GM12878 (cell line): ENCODE measurements at regions not wholly inside any gene's neighbourhood (a gene's known extent, or its start where the extent isn't known, plus 50 kb on each side); places are given as distances from the start of the nearest gene placed in this dataset.

Source experiments
- ATAC-seq: fragments of 200-7000 bp; cut with Tn5 transposase; 3 replicates; pipeline ENCODE4 v1.9.1; 2020; ENCODE audit warnings: mild to moderate bottlenecking, moderate library complexity
- BruUV-seq: library from RNA; stranded (reverse); fragments of 400-500 nt; replicated peaks from 2 replicates; lab custom pipeline; 2021; lab: Mats Ljungman, UMichigan
- CTCF ChIA-PET: fragments of 300-600 bp; sonication (Branson Sonifier 250); formaldehyde crosslinking; extraction: SDS; loops from one replicate; lab custom pipeline; 2021; ENCODE audit warnings: inconsistent platforms; lab: Yijun Ruan, JAX
- POLR2A ChIA-PET: fragments of 350-600 bp; formaldehyde crosslinking; extraction: SDS; loops from one replicate; lab custom pipeline; 2021; ENCODE audit warnings: inconsistent platforms; lab: Charles Lee
- RAD21 ChIA-PET: fragments of 300-600 bp; sonication (Branson Sonifier 250); formaldehyde crosslinking; loops from one replicate; lab custom pipeline; 2023; ENCODE audit warnings: antibody characterized with exemption; ENCODE audit not compliant: unreplicated experiment; lab: Charles Lee
- SMC1A ChIA-PET: fragments of 300-600 bp; sonication (Branson Sonifier 250); formaldehyde crosslinking; loops from one replicate; lab custom pipeline; 2023; ENCODE audit not compliant: unreplicated experiment, uncharacterized antibody; lab: Charles Lee
- DNase-seq: peaks from one replicate; pipeline ENCODE4 v3.0.0-alpha.2; 2011; ENCODE audit warnings: low read depth, low spot score
- FAIRE-seq: peaks from 3 replicates; lab custom pipeline; 2011; peaks lifted over from hg19 to GRCh38; lab: Jason Lieb, UNC
- H2AFZ ChIP-seq: 2 replicates; pipeline ENCODE4 v1.6.0; 2011; ENCODE audit warnings: low read depth, low read length, control low read depth; ENCODE audit not compliant: control insufficient read depth
- H3K27ac ChIP-seq: 2 replicates; pipeline ENCODE4 v1.5.1; 2011; ENCODE audit warnings: control low read depth; ENCODE audit not compliant: control insufficient read depth, insufficient read depth
- H3K27me3 ChIP-seq, 2 experiments: replicated peaks in 1 of 2; 2 replicates each; pipeline versions ENCODE4 v1.6.0 to v1.6.1; 2011; ENCODE audit warnings: low read length in 1 of 2; ENCODE audit not compliant: control insufficient read depth in 2 of 2, insufficient read depth in 2 of 2
- H3K36me3 ChIP-seq, 2 experiments: 2 replicates each; pipeline ENCODE4 v1.5.1; 2011; ENCODE audit warnings: low read length in 1 of 2; ENCODE audit not compliant: control insufficient read depth in 2 of 2, insufficient read depth in 2 of 2
- H3K4me1 ChIP-seq: 2 replicates; pipeline ENCODE4 v1.6.1; 2011; ENCODE audit warnings: mild to moderate bottlenecking, low read length, moderate library complexity, mixed read lengths; ENCODE audit not compliant: control insufficient read depth, insufficient read depth
- H3K4me2 ChIP-seq: 2 replicates; pipeline ENCODE4 v1.6.0; 2011; ENCODE audit warnings: control low read depth; ENCODE audit not compliant: control insufficient read depth, insufficient read depth
- H3K4me3 ChIP-seq: fragments of 200-600 bp; sonication (generic); 2 replicates; pipeline ENCODE4 v1.5.1; 2016
- H3K79me2 ChIP-seq: 2 replicates; pipeline ENCODE4 v1.6.0; 2011; ENCODE audit warnings: low read length; ENCODE audit not compliant: control insufficient read depth, insufficient read depth
- H3K9ac ChIP-seq: 2 replicates; pipeline ENCODE4 v1.8.0; 2011; ENCODE audit warnings: low read length, control low read depth, mixed read lengths; ENCODE audit not compliant: control insufficient read depth, insufficient read depth
- H3K9me3 ChIP-seq: replicated peaks from 3 replicates; pipeline ENCODE4 v1.5.1; 2011; ENCODE audit warnings: mild to moderate bottlenecking, low read length; ENCODE audit not compliant: control insufficient read depth, insufficient read depth
- H4K20me1 ChIP-seq: 2 replicates; pipeline ENCODE4 v1.6.0; 2011; ENCODE audit not compliant: control insufficient read depth, insufficient read depth
- BRCA1 ChIP-seq: IDR thresholded peaks from 2 replicates; pipeline ENCODE4 v1.6.1; 2011; ENCODE audit warnings: low read depth, low read length, improper control_type of control experiment
- CBFB ChIP-seq: IDR thresholded peaks from 2 replicates; pipeline ENCODE4 v1.6.1; 2016; ENCODE audit warnings: antibody characterized with exemption, low read depth
- CBX5 ChIP-seq: sonication (generic); IDR thresholded peaks from 2 replicates; pipeline ENCODE4 v1.6.1; 2016; ENCODE audit warnings: low read depth, moderate library complexity, mild to moderate bottlenecking, inconsistent platforms
- CHD2 ChIP-seq: IDR thresholded peaks from 2 replicates; pipeline ENCODE4 v1.6.1; 2011; ENCODE audit warnings: low read depth, low read length, improper control_type of control experiment, borderline replicate concordance
- EGR1 ChIP-seq, 2 experiments: IDR thresholded peaks; 1 replicate in 1 of 2; 2 replicates in 1 of 2; pipeline ENCODE4 v1.6.1; 2011 to 2012; ENCODE audit warnings: low read depth in 2 of 2, low read length in 2 of 2, borderline replicate concordance in 1 of 2, mild to moderate bottlenecking in 1 of 2, moderate library complexity in 1 of 2
- EZH2 ChIP-seq: IDR thresholded peaks from 2 replicates; pipeline ENCODE4 v1.6.1; 2012; ENCODE audit warnings: low read depth, mild to moderate bottlenecking, control low read depth, inconsistent platforms, low read length, borderline replicate concordance; ENCODE audit not compliant: control insufficient read depth
- FOXM1 ChIP-seq: IDR thresholded peaks from 2 replicates; pipeline ENCODE4 v1.6.1; 2012; ENCODE audit warnings: low read depth, mild to moderate bottlenecking, inconsistent platforms, low read length, moderate library complexity
- JUNB ChIP-seq: IDR thresholded peaks from 2 replicates; pipeline ENCODE4 v1.6.1; 2016; ENCODE audit warnings: antibody characterized with exemption, mild to moderate bottlenecking
- PAX5 ChIP-seq: IDR thresholded peaks from 2 replicates; pipeline ENCODE4 v1.6.1; 2011; ENCODE audit warnings: low read depth, low read length, borderline replicate concordance
- RCOR1 ChIP-seq: conservative IDR thresholded peaks from 2 replicates; pipeline ENCODE4 v1.6.1; 2012; ENCODE audit warnings: low read depth, low read length, improper control_type of control experiment
- TCF12 ChIP-seq: IDR thresholded peaks from 2 replicates; pipeline ENCODE4 v1.6.1; 2011; ENCODE audit warnings: low read depth, mild to moderate bottlenecking, low read length
- WGBS: methylation state at CpG from one replicate; pipeline ENCODE4 v1.1.6; 2016; ENCODE audit warnings: low lambda C conversion rate; ENCODE audit not compliant: insufficient replicate concordance, insufficient coverage; ENCODE audit errors: missing lambda C conversion rate; 5-methylcytosine and 5-hydroxymethylcytosine counted together
- in situ Hi-C: fragments of 300-500 bp; cut with MboI; formaldehyde crosslinking; loops from 9 replicates; pipeline ENCODE4 v1.14.3; 2018; ENCODE audit warnings: mixed read lengths
- intact Hi-C: fragments of 100-400 bp; cut with micrococcal nuclease; formaldehyde crosslinking; loops from one replicate; pipeline ENCODE4 v1.14.2; 2022; ENCODE audit not compliant: unreplicated experiment
- TF ChIP-seq, protein P1 (sequence below): fragments of 450-650 bp; IDR thresholded peaks from 2 replicates; pipeline ENCODE4 v1.6.1; 2017; ENCODE audit warnings: borderline replicate concordance

DNA sequence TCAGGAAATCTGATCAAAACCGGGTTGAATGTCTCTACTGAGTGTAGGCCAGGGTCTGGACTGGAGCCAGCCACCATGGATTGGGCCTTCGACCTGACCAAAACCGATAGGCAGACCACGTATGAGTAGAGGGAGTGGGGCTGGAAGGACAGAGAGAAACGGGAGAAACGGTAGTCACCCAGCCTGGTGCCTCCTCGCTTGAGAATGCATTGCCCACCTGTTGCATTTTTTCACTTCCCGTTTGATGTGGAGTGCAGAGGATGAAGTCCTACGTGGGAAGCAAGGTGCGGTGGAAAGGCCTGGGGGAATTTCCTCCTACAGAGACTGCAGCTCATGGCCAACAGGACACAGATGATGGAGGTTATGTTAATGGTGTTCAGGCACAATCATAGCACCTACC lies 53.9 kb upstream of the ECI2 start:
- Histone ChIP-seq H3K79me2 (no peaks in the 10 kb centered on the region), H2AFZ (no peak overlapping the region), H3K27ac (no peak overlapping the region), H3K4me1 (no peaks in the 10 kb centered on the region), H4K20me1 (no peaks in the 10 kb centered on the region), H3K4me3 (no peak overlapping the region), H3K9ac (no peak overlapping the region), H3K4me2 (no peak overlapping the region), H3K27me3 (no peaks in the 10 kb centered on the region), H3K36me3 (no peaks in the 10 kb centered on the region), H3K9me3 (no peaks in the 10 kb centered on the region; the same call in 2 of the 3 replicates)
- ChIA-PET POLR2A (no interaction called here), RAD21 (no interaction called here), SMC1A (no interaction called here), CTCF (no interaction called here)
- ATAC-seq = no peak
- TF ChIP-seq CHD2 (no peak), CBFB (no peak), CBX5 (no peak), RCOR1 (no peak), EZH2 (no peak), BRCA1 (no peak), FOXM1 (no peak), PAX5 (no peak), JUNB (no peak)
- FAIRE-seq = no peak
- in situ Hi-C loops (no loop called here), intact Hi-C loops (no loop called here)
- 56% methylated on average over 10 of the region's 10 CpGs for WGBS
- no TSS peak for BruUV-seq
- no peak for DNase-seq

DNA sequence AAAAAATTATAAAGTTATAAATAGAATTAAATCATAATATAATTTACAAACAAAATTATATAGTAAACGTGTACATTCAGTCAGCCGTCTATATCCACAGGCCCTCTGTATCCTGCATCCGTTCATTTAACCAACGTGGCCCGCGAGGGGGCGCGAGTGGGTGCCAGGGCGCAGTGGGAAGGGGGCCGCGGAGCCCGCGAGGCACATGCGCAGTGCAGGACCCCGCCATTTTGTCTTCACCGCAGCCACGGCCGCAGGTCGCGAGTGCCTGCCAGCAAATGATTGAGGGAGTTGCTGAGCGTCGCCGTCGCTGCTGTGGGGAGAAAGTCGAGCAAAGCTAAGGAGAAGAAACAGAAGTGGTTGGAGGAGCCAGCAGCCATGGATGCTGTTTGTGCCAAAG lies 53.4 kb upstream of the ECI2 start:
- SMC1A ChIA-PET = interaction anchor here (2.4 kb wide), 1 partner anchor 13 kb away, joined by 8 read pairs; no protein-coding TSS in a partner anchor
- RAD21 ChIA-PET = no interaction called here
- 80% methylated on average over 25 of the region's 25 CpGs for WGBS
- no peaks in the 10 kb centered on the region for H3K4me1 ChIP-seq
- no peaks in the 10 kb centered on the region for H3K27me3 ChIP-seq
- no peak overlapping the region for H3K9ac ChIP-seq
- POLR2A ChIA-PET = no interaction called here
- FAIRE-seq (no peak), ATAC-seq (no peak), DNase-seq (no peak)
- intact Hi-C loops = no loop called here
- H3K36me3 ChIP-seq = no peaks in the 10 kb centered on the region
- H3K79me2 ChIP-seq = no peaks in the 10 kb centered on the region
- H3K4me3 ChIP-seq = no peak overlapping the region
- CTCF ChIA-PET = no interaction called here
- no peaks in the 10 kb centered on the region for H4K20me1 ChIP-seq
- H3K9me3 ChIP-seq = no peaks in the 10 kb centered on the region; the same call in 2 of the 3 replicates
- TF ChIP-seq, protein P1, sequence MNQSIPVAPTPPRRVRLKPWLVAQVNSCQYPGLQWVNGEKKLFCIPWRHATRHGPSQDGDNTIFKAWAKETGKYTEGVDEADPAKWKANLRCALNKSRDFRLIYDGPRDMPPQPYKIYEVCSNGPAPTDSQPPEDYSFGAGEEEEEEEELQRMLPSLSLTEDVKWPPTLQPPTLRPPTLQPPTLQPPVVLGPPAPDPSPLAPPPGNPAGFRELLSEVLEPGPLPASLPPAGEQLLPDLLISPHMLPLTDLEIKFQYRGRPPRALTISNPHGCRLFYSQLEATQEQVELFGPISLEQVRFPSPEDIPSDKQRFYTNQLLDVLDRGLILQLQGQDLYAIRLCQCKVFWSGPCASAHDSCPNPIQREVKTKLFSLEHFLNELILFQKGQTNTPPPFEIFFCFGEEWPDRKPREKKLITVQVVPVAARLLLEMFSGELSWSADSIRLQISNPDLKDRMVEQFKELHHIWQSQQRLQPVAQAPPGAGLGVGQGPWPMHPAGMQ = no peak
- TF ChIP-seq EGR1 (IDR thresholded peaks at IDR 0.05; ENCODE audit: borderline replicate concordance in 1 of 2, low read depth in 2 of 2, low read length in 2 of 2) = no peak
- no peak for TF ChIP-seq TCF12
- TF ChIP-seq FOXM1 = no peak
- H2AFZ ChIP-seq = no peak overlapping the region
- H3K27ac ChIP-seq = no peak overlapping the region
- no TSS peak for BruUV-seq
- no peak overlapping the region for H3K4me2 ChIP-seq
- in situ Hi-C loops = no loop called here
